ENCODE measurements at regions not wholly inside any gene's neighbourhood (a gene's known extent, or its start where the extent isn't known, plus 50 kb on each side); places are given as distances from the start of the nearest gene placed in this dataset.

- Histone ChIP-seq H3K36me3 (ENCODE audit: low read depth, low read length) (no peaks in the 10 kb centered on the region), H3F3A (ENCODE audit: low read length, unreplicated experiment) (no peaks in the 10 kb centered on the region), H3K79me2 (ENCODE audit: low read length) (no peaks in the 10 kb centered on the region), H3K27me3 (ENCODE audit: low read length) (no peaks in the 10 kb centered on the region), H3K27ac (ENCODE audit: low read length) (no peak overlapping the region), H2AFZ (ENCODE audit: low read length) (peak overlapping the region; percentile 78), H3K9me3 (ENCODE audit: low read length) (no peaks in the 10 kb centered on the region), H3K9me2 (replicated peaks; ENCODE audit: low read length) (no peaks in the 10 kb centered on the region), H3K4me3 (ENCODE audit: low read length) (no peak overlapping the region), H3K4me1 (ENCODE audit: insufficient read depth, low read length) (peaks cover 17% of the 10 kb centered on the region), H4K20me1 (ENCODE audit: low read length) (no peaks in the 10 kb centered on the region), H3K4me2 (ENCODE audit: low read length) (no peak overlapping the region), H3K9ac (ENCODE audit: low read length) (no peak overlapping the region)
- POLR2A ChIA-PET (ENCODE audit: unreplicated experiment) = no interaction called here
- TF ChIP-seq EZH2 (IDR thresholded peaks at IDR 0.05; ENCODE audit: low read length, unreplicated experiment) (no peak), CTCF (conservative IDR thresholded peaks at IDR 0.05; ENCODE audit: low read depth, low read length) (no peak), EZH2phosphoT487 (IDR thresholded peaks at IDR 0.05; ENCODE audit: borderline replicate concordance, low read length) (no peak)
- DNase-seq (no peak), ATAC-seq (no peak)
- CTCF ChIA-PET = interaction anchor here (1.4 kb wide), 1 partner anchor 168 kb away, joined by 3 read pairs; no protein-coding TSS in a partner anchor
- no TSS peak for BruUV-seq (replicated peaks)
- intact Hi-C loops (cut with micrococcal nuclease) = loop anchor here (1.0 to 5.0 kb wide), 3 partner anchors 68 to 169 kb away; partner anchors contain the start of gene HNRNPA3
Measured at GRCh38 chr2:177332992-177333388, 59.6 kb upstream of the AGPS start.

- no TSS peak for BruUV-seq (replicated peaks)
- DNase-seq = peak; percentile 71
- no peak overlapping the region for H3K27ac ChIP-seq (ENCODE audit: low read length)
- H3K27me3 ChIP-seq (ENCODE audit: low read length) = no peaks in the 10 kb centered on the region
- H4K20me1 ChIP-seq (ENCODE audit: low read length) = no peaks in the 10 kb centered on the region
- ChIA-PET POLR2A (ENCODE audit: unreplicated experiment) (interaction anchor here (0.7 kb wide), 1 partner anchor 80 kb away, joined by 4 read pairs; no protein-coding TSS in a partner anchor), CTCF (interaction anchor here (0.6 kb wide), 1 partner anchor 70 kb away, joined by 3 read pairs; no protein-coding TSS in a partner anchor)
- H3K9me3 ChIP-seq (ENCODE audit: low read length) = no peaks in the 10 kb centered on the region
- intact Hi-C loops (cut with micrococcal nuclease) = loop anchor here (1.0 to 5.0 kb wide), 4 partner anchors 81 to 424 kb away; partner anchors contain the start of gene HNRNPA3
- no peak overlapping the region for H2AFZ ChIP-seq (ENCODE audit: low read length)
- no peaks in the 10 kb centered on the region for H3K36me3 ChIP-seq (ENCODE audit: low read depth, low read length)
- peaks cover 29% of the 10 kb centered on the region for H3K4me1 ChIP-seq (ENCODE audit: insufficient read depth, low read length)
- H3K9ac ChIP-seq (ENCODE audit: low read length) = no peak overlapping the region
- no peak overlapping the region for H3K4me2 ChIP-seq (ENCODE audit: low read length)
- TF ChIP-seq EZH2phosphoT487 (IDR thresholded peaks at IDR 0.05; ENCODE audit: borderline replicate concordance, low read length) = no peak
- peak; percentile 95 for TF ChIP-seq CTCF (conservative IDR thresholded peaks at IDR 0.05; ENCODE audit: low read depth, low read length)
- no peak for TF ChIP-seq EZH2 (IDR thresholded peaks at IDR 0.05; ENCODE audit: low read length, unreplicated experiment)
- H3K79me2 ChIP-seq (ENCODE audit: low read length) = no peaks in the 10 kb centered on the region
- no peaks in the 10 kb centered on the region for H3K9me2 ChIP-seq (replicated peaks; ENCODE audit: low read length)
- no peaks in the 10 kb centered on the region for H3F3A ChIP-seq (ENCODE audit: low read length, unreplicated experiment)
- H3K4me3 ChIP-seq (ENCODE audit: low read length) = no peak overlapping the region
- ATAC-seq = 0 out of 2 replicates have a peak, but pooled peaks have one; percentile 11
Measured at GRCh38 chr2:177334940-177335543, 57.5 kb upstream of the AGPS start.

GRCh38 chr2:177335917-177336450 is 56.6 kb upstream of the AGPS start:
- CTCF ChIA-PET = interaction anchor here (1.1 kb wide), 1 partner anchor 80 kb away, joined by 6 read pairs; no protein-coding TSS in a partner anchor
- POLR2A ChIA-PET (ENCODE audit: unreplicated experiment) = interaction anchor here (0.5 to 0.6 kb wide), 2 partner anchors 79 to 96 kb away, joined by 3 to 4 read pairs; no protein-coding TSS in a partner anchor

More at GRCh38 chr2:177335917-177336450, 56.6 kb upstream of the AGPS start:
- no peaks in the 10 kb centered on the region for H3K9me2 ChIP-seq (replicated peaks; ENCODE audit: low read length)
- no peak overlapping the region for H3K4me2 ChIP-seq (ENCODE audit: low read length)
- H3K9ac ChIP-seq (ENCODE audit: low read length) = no peak overlapping the region
- TF ChIP-seq EZH2phosphoT487 (IDR thresholded peaks at IDR 0.05; ENCODE audit: borderline replicate concordance, low read length) (no peak), CTCF (conservative IDR thresholded peaks at IDR 0.05; ENCODE audit: low read depth, low read length) (no peak), EZH2 (IDR thresholded peaks at IDR 0.05; ENCODE audit: low read length, unreplicated experiment) (no peak)
- no peaks in the 10 kb centered on the region for H3K79me2 ChIP-seq (ENCODE audit: low read length)
- H2AFZ ChIP-seq (ENCODE audit: low read length) = no peak overlapping the region
- no peaks in the 10 kb centered on the region for H3K9me3 ChIP-seq (ENCODE audit: low read length)
- no peak overlapping the region for H3K4me3 ChIP-seq (ENCODE audit: low read length)
- no peak overlapping the region for H3K27ac ChIP-seq (ENCODE audit: low read length)
- H3F3A ChIP-seq (ENCODE audit: low read length, unreplicated experiment) = no peaks in the 10 kb centered on the region
- H3K4me1 ChIP-seq (ENCODE audit: insufficient read depth, low read length) = peaks cover 29% of the 10 kb centered on the region
- H4K20me1 ChIP-seq (ENCODE audit: low read length) = no peaks in the 10 kb centered on the region
- intact Hi-C loops (cut with micrococcal nuclease) = loop anchor here (1.0 to 2.0 kb wide), 4 partner anchors 80 to 423 kb away; no protein-coding TSS in a partner anchor
- no peaks in the 10 kb centered on the region for H3K27me3 ChIP-seq (ENCODE audit: low read length)
- no peak for DNase-seq
- no peak for ATAC-seq
- H3K36me3 ChIP-seq (ENCODE audit: low read depth, low read length) = no peaks in the 10 kb centered on the region
- BruUV-seq (replicated peaks) = no TSS peak
